GM21367 (cell line): ENCODE measurements at regions not wholly inside any gene's neighbourhood (a gene's known extent, or its start where the extent isn't known, plus 50 kb on each side); places are given as distances from the start of the nearest gene placed in this dataset.

Source experiments
- ATAC-seq: cut with Tn5 transposase; IDR thresholded peaks from one replicate; pipeline ENCODE4 v1.9.1; 2021; ENCODE audit not compliant: unreplicated experiment

DNA sequence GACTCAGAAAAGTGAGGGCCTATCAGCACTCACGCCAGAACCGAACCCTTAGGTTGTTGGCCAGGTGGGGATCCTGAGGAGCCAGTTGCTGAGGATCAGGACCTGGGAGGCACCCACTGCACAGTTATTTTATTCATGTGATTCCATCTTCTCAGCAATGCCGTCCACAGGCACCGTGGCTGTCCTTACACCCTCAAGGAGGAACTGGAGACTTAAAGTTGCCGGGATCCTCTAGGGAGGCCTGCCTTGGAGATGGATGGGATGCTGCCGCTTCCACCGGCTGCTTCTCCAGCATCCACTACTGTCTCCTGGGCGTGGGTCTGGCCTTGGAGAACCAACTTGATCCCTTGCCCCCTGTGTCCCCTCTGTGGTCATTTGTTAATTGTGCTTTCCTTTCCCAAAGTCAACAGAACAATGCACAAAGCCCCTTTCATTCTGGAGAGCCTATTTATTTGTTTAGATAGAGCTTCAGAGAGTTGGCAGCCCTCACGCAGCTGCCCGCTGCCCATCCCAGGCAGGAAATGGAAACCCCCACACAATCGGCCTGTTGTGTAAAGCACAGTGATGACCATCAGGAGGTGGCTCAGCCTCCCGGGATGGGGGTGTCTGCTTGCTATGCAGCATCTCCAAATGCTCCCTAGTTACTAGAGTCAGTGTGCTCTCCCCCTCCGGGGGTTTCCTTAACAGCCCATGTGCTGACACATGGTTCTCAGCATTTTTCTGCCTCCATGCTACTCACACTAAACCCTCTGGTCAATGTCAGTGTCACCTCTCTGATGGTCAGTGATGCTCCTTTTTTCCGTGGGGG lies 52.9 kb upstream of the IGFBP3 start:
- no peak for ATAC-seq

DNA sequence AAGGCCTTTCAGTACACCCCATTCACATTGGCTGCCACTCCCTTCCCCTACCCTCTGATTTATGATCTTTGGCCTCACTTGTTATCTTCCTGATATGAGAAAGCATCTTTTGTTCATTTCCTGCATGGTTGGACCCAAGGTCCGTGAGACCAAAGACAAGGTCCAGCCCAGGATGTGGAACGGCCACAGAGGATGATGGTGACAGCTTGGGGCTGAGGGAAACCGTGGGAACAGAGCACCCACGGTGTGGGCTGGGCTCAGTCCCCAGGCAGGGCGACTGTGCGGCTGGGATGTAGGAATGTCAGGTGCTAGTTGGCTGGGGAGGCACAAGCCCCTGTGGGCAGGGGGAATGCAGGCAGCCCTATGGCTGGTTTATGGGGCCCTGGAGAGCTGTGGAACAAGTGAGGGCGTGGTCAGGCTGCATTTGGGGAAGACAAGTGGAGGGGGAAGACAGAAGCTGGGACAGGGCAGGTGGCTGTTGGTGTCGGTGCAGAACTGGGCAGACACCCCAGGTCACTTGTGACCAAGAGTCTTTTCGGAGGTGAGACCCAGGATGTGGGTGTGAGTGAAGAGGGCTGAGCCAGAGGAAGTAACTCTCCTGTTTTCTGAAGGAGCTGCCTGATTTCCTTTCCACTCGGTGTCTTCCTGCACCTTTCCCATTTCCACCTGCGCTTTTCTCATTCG lies 51.7 kb upstream of the IGFBP3 start:
- ATAC-seq, result no peak

DNA sequence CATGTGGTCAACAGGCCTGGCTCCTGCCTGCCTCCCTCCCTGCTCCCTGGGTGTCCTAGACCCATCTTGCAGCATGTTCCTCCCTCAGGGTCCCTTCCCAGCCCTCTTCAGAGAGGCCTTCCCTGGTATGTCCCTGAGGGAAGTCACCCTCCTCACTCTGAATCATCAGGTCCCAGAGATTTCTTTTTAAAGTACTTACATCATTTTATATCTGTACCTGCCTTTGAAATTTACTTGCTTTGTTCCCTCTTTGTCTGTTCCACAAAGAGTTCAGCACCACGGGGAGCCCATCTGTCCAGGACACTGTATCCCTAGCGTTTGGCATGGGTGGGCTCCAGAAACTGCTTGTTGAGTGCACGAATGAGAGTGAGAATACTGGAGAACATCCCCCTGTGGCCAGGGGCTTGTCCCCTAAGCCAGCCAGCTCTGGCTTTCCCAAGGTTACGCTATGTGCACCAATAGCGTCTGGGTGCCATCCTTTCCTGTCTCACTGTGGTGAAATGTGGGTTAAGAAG lies 50.6 kb upstream of the IGFBP3 start:
- ATAC-seq, result no peak

DNA sequence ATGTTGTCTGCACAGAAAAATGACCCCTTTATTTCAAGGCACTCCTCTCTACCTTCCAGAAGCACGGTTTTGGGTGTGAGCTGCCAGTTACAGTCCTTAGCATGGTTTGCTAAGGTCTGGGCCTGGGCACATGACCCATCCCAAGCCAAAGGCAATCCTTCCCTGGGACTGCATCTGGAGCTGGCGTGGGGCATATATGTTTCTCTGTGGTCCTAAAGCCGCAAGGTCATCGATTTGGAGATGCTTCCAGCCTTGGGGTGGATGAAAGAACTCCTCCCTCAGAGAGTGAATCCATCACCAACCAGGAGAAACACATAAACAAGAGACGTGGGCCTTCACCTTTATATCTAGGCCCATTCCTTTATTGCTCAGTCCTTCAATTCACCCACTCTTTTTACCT lies 50.1 kb upstream of the IGFBP3 start:
- no peak for ATAC-seq
